HCT116 (cell line): ENCODE measurements at regions not wholly inside any gene's neighbourhood (a gene's known extent, or its start where the extent isn't known, plus 50 kb on each side); places are given as distances from the start of the nearest gene placed in this dataset.

ENCODE experiments used
- ATAC-seq: fragments of 200-7000 bp; cut with Tn5 transposase; 2 replicates; pipeline ENCODE4 v1.9.1; 2020; ENCODE audit warnings: mild to moderate bottlenecking, moderate library complexity
- BruUV-seq: library from RNA; stranded (reverse); fragments of 400-500 nt; replicated peaks from 2 replicates; lab custom pipeline; 2021; lab: Mats Ljungman, UMichigan
- CTCF ChIA-PET: fragments of 300-600 bp; sonication (Branson Sonifier 250); formaldehyde crosslinking; loops from one replicate; lab custom pipeline; 2021; ENCODE audit warnings: antibody characterized with exemption; lab: Charles Lee
- POLR2A ChIA-PET: fragments of 300-600, 350-600 bp; sonication (Branson Sonifier 250); formaldehyde crosslinking; loops from one replicate; lab custom pipeline; 2021; ENCODE audit warnings: antibody characterized with exemption; lab: Charles Lee
- RAD21 ChIA-PET, 2 experiments: fragments of 300-600 bp; sonication (Branson Sonifier 250); formaldehyde crosslinking; loops; one replicate each; lab custom pipeline; 2023; ENCODE audit warnings: low total read pairs in 2 of 2; ENCODE audit not compliant: uncharacterized antibody in 2 of 2, unreplicated experiment in 2 of 2, low non-redundant PET in 1 of 2; lab: Charles Lee
- DNase-seq: peaks from one replicate; pipeline ENCODE4 v3.0.0-alpha.2; 2010; ENCODE audit warnings: low read depth, low spot score
- H2AFZ ChIP-seq: fragments of 200-600 bp; shearing (Covaris generic), sonication (generic); 2 replicates; pipeline ENCODE4 v1.6.1; 2017; ENCODE audit warnings: low read depth, mixed run types, mixed read lengths, antibody characterized with exemption, low read length; ENCODE audit not compliant: poor library complexity, severe bottlenecking
- H3K27ac ChIP-seq: 2 replicates; pipeline ENCODE4 v1.5.1; 2012; ENCODE audit warnings: low read depth, low read length
- H3K27me3 ChIP-seq: fragments of 200-600 bp; sonication (generic); 2 replicates; pipeline ENCODE4 v1.6.1; 2016; ENCODE audit warnings: mixed run types, low read length, mixed read lengths; ENCODE audit not compliant: insufficient read depth
- H3K36me3 ChIP-seq, 2 experiments: fragments of 200-500 bp in 1 of 2; fragments of 200-600 bp in 1 of 2; sonication (Bioruptor generic) in 1 of 2; sonication (generic) in 1 of 2; 2 replicates each; pipeline versions ENCODE4 v1.5.1 to v1.6.1; 2014 to 2016; ENCODE audit warnings: low read length in 2 of 2, inconsistent platforms in 1 of 2, mixed read lengths in 1 of 2, mixed run types in 1 of 2; ENCODE audit not compliant: insufficient read depth in 2 of 2, control insufficient read depth in 1 of 2
- H3K4me1 ChIP-seq, 2 experiments: fragments of 200-600 bp in 1 of 2; sonication (generic) in 1 of 2; 2 replicates each; pipeline versions ENCODE4 v1.5.1 to v1.6.1; 2012 to 2017; ENCODE audit warnings: low read length in 2 of 2, inconsistent platforms in 1 of 2, mild to moderate bottlenecking in 1 of 2, mixed read lengths in 1 of 2, mixed run types in 1 of 2, moderate library complexity in 1 of 2; ENCODE audit not compliant: insufficient read depth in 2 of 2, control insufficient read depth in 1 of 2
- H3K4me2 ChIP-seq: fragments of 200-600 bp; sonication (generic); 2 replicates; pipeline ENCODE4 v1.6.1; 2017; ENCODE audit warnings: mixed run types, low read length, mixed read lengths
- H3K4me3 ChIP-seq, 2 experiments: fragments of 200-600 bp in 1 of 2; sonication (generic) in 1 of 2; replicated peaks in 1 of 2; 2 replicates each; pipeline ENCODE4 v1.5.1; 2011 to 2016; ENCODE audit warnings: low read length in 2 of 2, control low read depth in 1 of 2, low read depth in 1 of 2, mild to moderate bottlenecking in 1 of 2, mixed read lengths in 1 of 2, mixed run types in 1 of 2
- H3K79me2 ChIP-seq: fragments of 200-600 bp; sonication (generic); 2 replicates; pipeline ENCODE4 v1.6.1; 2017; ENCODE audit warnings: mild to moderate bottlenecking, mixed run types, low read length, moderate library complexity, mixed read lengths; ENCODE audit not compliant: insufficient read depth
- H3K9ac ChIP-seq: fragments of 200-600 bp; sonication (generic); 2 replicates; pipeline ENCODE4 v1.6.1; 2016; ENCODE audit warnings: low read length, mixed read lengths
- H3K9me2 ChIP-seq: fragments of 200-600 bp; sonication (generic), shearing (Covaris generic); 2 replicates; pipeline ENCODE4 v1.6.1; 2017; ENCODE audit warnings: mixed run types, mild to moderate bottlenecking, moderate library complexity; ENCODE audit not compliant: insufficient read depth
- H3K9me3 ChIP-seq, 2 experiments: fragments of 200-500 bp in 1 of 2; fragments of 200-600 bp in 1 of 2; sonication (Bioruptor generic) in 1 of 2; sonication (generic) in 1 of 2; 2 replicates each; pipeline ENCODE4 v1.6.1; 2014 to 2017; ENCODE audit warnings: low read length in 2 of 2, mixed read lengths in 2 of 2, inconsistent platforms in 1 of 2, low read depth in 1 of 2, mild to moderate bottlenecking in 1 of 2, mixed run types in 1 of 2, moderate library complexity in 1 of 2; ENCODE audit not compliant: control insufficient read depth in 1 of 2, insufficient read depth in 1 of 2
- H4K20me1 ChIP-seq: fragments of 200-600 bp; sonication (generic), shearing (Covaris generic); 2 replicates; pipeline ENCODE4 v1.6.1; 2017; ENCODE audit warnings: mixed run types, mild to moderate bottlenecking, moderate library complexity; ENCODE audit not compliant: insufficient read depth
- CBX3 ChIP-seq: IDR thresholded peaks from 2 replicates; pipeline ENCODE4 v1.6.1; 2012; ENCODE audit warnings: low read depth
- CEBPB ChIP-seq: IDR thresholded peaks from 2 replicates; pipeline ENCODE4 v1.6.1; 2012; ENCODE audit warnings: low read depth
- EGR1 ChIP-seq: IDR thresholded peaks from 2 replicates; pipeline ENCODE4 v1.6.1; 2012; ENCODE audit warnings: low read depth
- EZH2 ChIP-seq: fragments of 200-600 bp; sonication (generic); IDR thresholded peaks from 2 replicates; pipeline ENCODE4 v1.6.1; 2017; ENCODE audit warnings: antibody characterized with exemption, mixed run types
- EZH2phosphoT487 ChIP-seq: fragments of 200-600 bp; IDR thresholded peaks from 2 replicates; pipeline ENCODE4 v1.6.1; 2018; ENCODE audit warnings: antibody characterized with exemption, borderline replicate concordance
- FOSL1 ChIP-seq: IDR thresholded peaks from 2 replicates; pipeline ENCODE4 v1.6.1; 2012; ENCODE audit warnings: low read depth
- JUND ChIP-seq: IDR thresholded peaks from 2 replicates; pipeline ENCODE4 v1.6.1; 2012
- POLR2A ChIP-seq: IDR thresholded peaks from 2 replicates; pipeline ENCODE4 v1.7.0; 2011; ENCODE audit warnings: borderline replicate concordance; ENCODE audit not compliant: insufficient read depth, insufficient read length; ENCODE audit errors: extremely low read depth
- POLR2AphosphoS5 ChIP-seq: IDR thresholded peaks from 2 replicates; pipeline ENCODE4 v1.6.1; 2011; ENCODE audit warnings: mild to moderate bottlenecking, low read depth, low read length, moderate library complexity
- SIN3A ChIP-seq: IDR thresholded peaks from 2 replicates; pipeline ENCODE4 v1.6.1; 2012; ENCODE audit warnings: low read depth
- SP1 ChIP-seq: IDR thresholded peaks from 2 replicates; pipeline ENCODE4 v1.6.1; 2012; ENCODE audit warnings: low read depth
- SRF ChIP-seq: IDR thresholded peaks from 2 replicates; pipeline ENCODE4 v1.6.1; 2012; ENCODE audit warnings: low read depth
- TCF7L2 ChIP-seq: IDR thresholded peaks from 2 replicates; pipeline ENCODE4 v1.7.0; 2011; ENCODE audit warnings: borderline replicate concordance, inconsistent platforms; ENCODE audit not compliant: insufficient read depth, insufficient read length; ENCODE audit errors: extremely low read depth
- YY1 ChIP-seq: IDR thresholded peaks from 2 replicates; pipeline ENCODE4 v1.6.1; 2011; ENCODE audit warnings: low read length, low read depth, moderate library complexity, mild to moderate bottlenecking; ENCODE audit not compliant: insufficient replicate concordance; ENCODE audit errors: extremely low read depth
- intact Hi-C: fragments of 100-400 bp; cut with micrococcal nuclease; formaldehyde crosslinking; loops from 2 replicates; pipeline ENCODE4 v1.10.0; 2022
- TF ChIP-seq, protein P1 (sequence below): IDR thresholded peaks from 2 replicates; pipeline ENCODE4 v1.6.1; 2012
- TF ChIP-seq, protein P2 (sequence below): IDR thresholded peaks from 2 replicates; pipeline ENCODE4 v1.6.1; 2012

DNA sequence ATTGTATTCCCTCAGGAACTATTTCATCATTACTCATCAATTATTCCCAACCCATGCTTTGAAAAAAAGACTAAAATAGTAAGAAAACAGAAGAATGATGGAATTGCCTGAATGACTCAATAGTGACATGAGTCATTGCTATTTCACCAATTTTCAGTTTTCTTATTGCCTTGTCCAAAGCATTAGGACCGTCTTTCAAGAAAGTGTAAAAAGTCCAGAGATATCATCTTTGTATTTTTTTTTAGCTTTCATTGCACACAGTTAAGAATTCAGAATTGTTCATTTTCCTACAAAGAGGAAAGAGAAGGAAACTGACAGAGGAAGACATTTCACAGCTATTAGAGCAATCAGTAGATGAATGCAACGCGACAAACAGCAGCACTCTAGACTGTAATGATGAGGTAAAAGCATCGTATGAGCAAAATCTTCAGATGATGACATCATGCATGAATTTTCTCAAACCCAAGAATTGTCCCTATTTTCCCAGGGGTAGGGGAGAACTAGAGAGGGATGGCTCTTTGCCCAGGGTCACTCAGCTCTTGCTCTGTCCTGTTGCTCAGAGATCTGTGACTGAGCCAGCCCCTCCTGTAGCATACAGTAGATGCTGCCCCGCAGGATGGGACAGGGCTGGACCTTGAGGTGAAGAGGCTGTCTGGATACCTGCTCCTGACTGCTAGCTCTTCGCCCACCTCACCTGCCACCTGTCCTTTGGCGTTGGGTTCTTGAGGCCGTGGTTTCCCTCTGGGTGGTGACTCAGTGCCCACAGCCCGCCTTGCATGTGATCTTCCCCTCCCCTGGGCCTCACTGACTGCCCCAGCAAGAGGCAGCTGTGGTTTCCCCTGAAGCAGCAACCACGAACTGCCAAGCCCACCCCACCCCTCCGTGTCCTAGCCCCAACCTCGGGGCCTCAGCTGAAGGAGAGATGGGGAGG, 84.8 kb downstream of the PPCDC start:
- intact Hi-C loops, result loop anchor here (5.0 kb wide), 2 partner anchors 71 to 94 kb away; partner anchors contain the start of gene C15orf39
- DNase-seq, result peak; percentile 56
- BruUV-seq, result no TSS peak

More for the DNA sequence above, 84.8 kb downstream of the PPCDC start:
- H2AFZ ChIP-seq, result no peak overlapping the region
- ATAC-seq, result peak; percentile 79
- TF ChIP-seq SRF (peak; percentile 50; the same call in 1 of the 2 replicates), TCF7L2 (peak; percentile 26), EGR1 (0 out of 2 replicates have a peak, but pooled peaks have one; percentile 6), YY1 (no peak), CBX3 (peak; percentile 82; the same call in 1 of the 2 replicates), EZH2phosphoT487 (no peak), EZH2 (no peak), CEBPB (peak; percentile 93), FOSL1 (peak; percentile 96), SIN3A (no peak), POLR2A (no peak), SP1 (peak; percentile 82), JUND (peak; percentile 90), POLR2AphosphoS5 (peak; percentile 27; the same call in 1 of the 2 replicates)
- TF ChIP-seq, protein P1, sequence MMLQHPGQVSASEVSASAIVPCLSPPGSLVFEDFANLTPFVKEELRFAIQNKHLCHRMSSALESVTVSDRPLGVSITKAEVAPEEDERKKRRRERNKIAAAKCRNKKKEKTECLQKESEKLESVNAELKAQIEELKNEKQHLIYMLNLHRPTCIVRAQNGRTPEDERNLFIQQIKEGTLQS, result no peak; the same call in 1 of the 2 replicates
- TF ChIP-seq, protein P2, sequence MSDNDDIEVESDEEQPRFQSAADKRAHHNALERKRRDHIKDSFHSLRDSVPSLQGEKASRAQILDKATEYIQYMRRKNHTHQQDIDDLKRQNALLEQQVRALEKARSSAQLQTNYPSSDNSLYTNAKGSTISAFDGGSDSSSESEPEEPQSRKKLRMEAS, result peak; percentile 89
- TF ChIP-seq, all 23 proteins: peak for 10
- no peaks in the 10 kb centered on the region for H3K36me3 ChIP-seq
- no peaks in the 10 kb centered on the region; a peak in 1 of 4 replicates for H3K9me3 ChIP-seq
- no peaks in the 10 kb centered on the region for H3K9me2 ChIP-seq
- H3K79me2 ChIP-seq, result no peaks in the 10 kb centered on the region
- CTCF ChIA-PET, result interaction anchor here (0.9 to 1.0 kb wide), 2 partner anchors 65 to 93 kb away, joined by 3 read pairs; partner anchors contain the start of gene C15orf39
- peaks cover 53 to 57% of the 10 kb centered on the region in 2 experiments for H3K4me1 ChIP-seq
- peak overlapping the region; percentile 58 for H3K4me2 ChIP-seq
- RAD21 ChIA-PET, result interaction anchor here (0.6 to 1.1 kb wide), 3 partner anchors 65 to 96 kb away, joined by 3 to 5 read pairs (median 4); no protein-coding TSS in a partner anchor
- peak overlapping the region; percentile 38; the same call in 1 of the 2 replicates for H3K27ac ChIP-seq
- H3K4me3 ChIP-seq, result peak overlapping the region in 1 of 2 experiments; percentile 3; a peak in 1 of 4 replicates
- peak overlapping the region; percentile 22 for H3K9ac ChIP-seq
- no peaks in the 10 kb centered on the region for H3K27me3 ChIP-seq
- POLR2A ChIA-PET, result interaction anchor here (0.6 to 1.4 kb wide), 2 partner anchors 56 to 96 kb away, joined by 3 to 4 read pairs; no protein-coding TSS in a partner anchor
- no peaks in the 10 kb centered on the region for H4K20me1 ChIP-seq
